ENCODE measurements at regions not wholly inside any gene's neighbourhood (a gene's known extent, or its start where the extent isn't known, plus 50 kb on each side); places are given as distances from the start of the nearest gene placed in this dataset.

DNA sequence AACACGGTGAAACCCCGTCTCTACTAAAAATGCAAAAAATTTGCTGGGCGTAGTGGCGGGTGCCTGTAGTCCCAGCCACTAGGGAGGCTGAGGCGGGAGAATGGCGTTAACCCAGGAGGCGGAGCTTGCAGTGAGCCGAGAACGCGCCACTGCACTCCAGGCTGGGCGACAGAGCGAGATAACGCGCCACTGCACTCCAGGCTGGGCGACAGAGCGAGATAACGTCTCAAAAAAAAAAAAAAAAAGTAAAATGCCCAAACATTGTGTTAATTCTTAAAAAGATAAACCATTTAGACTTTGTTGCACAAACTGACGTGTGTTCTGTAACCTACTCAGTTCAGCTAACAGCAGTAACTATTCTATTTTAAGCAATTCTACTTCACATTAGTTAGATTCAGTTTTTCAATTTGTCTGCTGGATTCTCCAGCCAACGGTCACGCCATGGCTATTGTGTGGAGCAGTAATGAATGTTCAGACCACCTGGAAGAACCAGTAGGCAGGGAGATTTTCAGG, 119.3 kb upstream of the MAN2A1 start:
- Histone ChIP-seq H3K36me3 (no peaks in the 10 kb centered on the region), H3K27ac (no peak overlapping the region), H3K9me3 (no peaks in the 10 kb centered on the region), H3K4me1 (no peaks in the 10 kb centered on the region), H3K27me3 (no peaks in the 10 kb centered on the region), H3K4me3 (no peak overlapping the region)
- no peak for TF ChIP-seq POLR2AphosphoS5 (IDR thresholded peaks at IDR 0.05)
- TF ChIP-seq POLR2A (IDR thresholded peaks at IDR 0.05) = no peak
- TF ChIP-seq, protein P1, sequence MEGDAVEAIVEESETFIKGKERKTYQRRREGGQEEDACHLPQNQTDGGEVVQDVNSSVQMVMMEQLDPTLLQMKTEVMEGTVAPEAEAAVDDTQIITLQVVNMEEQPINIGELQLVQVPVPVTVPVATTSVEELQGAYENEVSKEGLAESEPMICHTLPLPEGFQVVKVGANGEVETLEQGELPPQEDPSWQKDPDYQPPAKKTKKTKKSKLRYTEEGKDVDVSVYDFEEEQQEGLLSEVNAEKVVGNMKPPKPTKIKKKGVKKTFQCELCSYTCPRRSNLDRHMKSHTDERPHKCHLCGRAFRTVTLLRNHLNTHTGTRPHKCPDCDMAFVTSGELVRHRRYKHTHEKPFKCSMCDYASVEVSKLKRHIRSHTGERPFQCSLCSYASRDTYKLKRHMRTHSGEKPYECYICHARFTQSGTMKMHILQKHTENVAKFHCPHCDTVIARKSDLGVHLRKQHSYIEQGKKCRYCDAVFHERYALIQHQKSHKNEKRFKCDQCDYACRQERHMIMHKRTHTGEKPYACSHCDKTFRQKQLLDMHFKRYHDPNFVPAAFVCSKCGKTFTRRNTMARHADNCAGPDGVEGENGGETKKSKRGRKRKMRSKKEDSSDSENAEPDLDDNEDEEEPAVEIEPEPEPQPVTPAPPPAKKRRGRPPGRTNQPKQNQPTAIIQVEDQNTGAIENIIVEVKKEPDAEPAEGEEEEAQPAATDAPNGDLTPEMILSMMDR (IDR thresholded peaks at IDR 0.05) = no peak
- intact Hi-C loops (cut with DNase I; ENCODE audit: low total_unique reads) = no loop called here
- no peak for DNase-seq (ENCODE audit: low spot score in 2 of 2)

DNA sequence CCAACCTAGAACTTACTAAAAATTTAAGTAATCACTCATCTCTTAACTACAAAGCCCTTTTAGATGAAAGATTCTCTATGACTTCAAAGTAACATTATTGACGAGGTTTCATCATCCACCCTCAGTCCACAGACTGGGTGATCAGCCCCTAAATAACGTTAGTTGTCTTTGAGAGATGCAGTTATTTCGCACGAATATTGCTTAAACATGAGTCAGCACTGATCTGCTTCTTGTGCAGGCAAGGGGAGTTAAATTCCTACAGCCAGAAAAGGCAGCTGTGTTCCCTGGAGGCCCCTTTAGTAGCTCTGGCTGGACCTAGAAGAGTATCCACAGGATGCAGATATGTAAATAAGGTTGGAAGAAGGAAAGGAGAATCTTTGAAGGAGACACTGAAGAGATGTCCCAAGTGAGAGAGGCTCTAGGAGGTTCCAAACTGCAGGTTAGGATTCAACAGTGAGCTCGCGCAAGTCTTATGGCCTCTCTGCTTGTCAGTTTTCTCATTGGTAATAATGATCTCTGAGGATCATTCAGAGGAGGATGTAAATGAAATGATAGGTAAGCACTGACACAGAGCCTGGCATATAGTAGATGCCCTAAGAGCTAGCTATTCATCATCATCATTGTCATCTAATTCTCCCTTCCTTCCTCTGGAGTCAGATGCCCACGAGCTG, 122.2 kb upstream of the MAN2A1 start:
- intact Hi-C loops (cut with DNase I; ENCODE audit: low total_unique reads) = no loop called here
- Histone ChIP-seq H3K4me1 (no peaks in the 10 kb centered on the region), H3K36me3 (no peaks in the 10 kb centered on the region), H3K27me3 (no peaks in the 10 kb centered on the region), H3K9me3 (no peaks in the 10 kb centered on the region), H3K27ac (no peak overlapping the region), H3K4me3 (no peak overlapping the region)
- no peak for DNase-seq (ENCODE audit: low spot score in 2 of 2)
- TF ChIP-seq, protein P1 (IDR thresholded peaks at IDR 0.05) = no peak
- TF ChIP-seq POLR2AphosphoS5 (IDR thresholded peaks at IDR 0.05) (no peak), POLR2A (IDR thresholded peaks at IDR 0.05) (no peak)

GRCh38 chr5:109566361-109566760, 123.4 kb upstream of the MAN2A1 start:
- H3K9me3 ChIP-seq = no peaks in the 10 kb centered on the region
- H3K4me1 ChIP-seq = no peaks in the 10 kb centered on the region
- no peak overlapping the region for H3K27ac ChIP-seq
- H3K36me3 ChIP-seq = no peaks in the 10 kb centered on the region
- no peak overlapping the region for H3K4me3 ChIP-seq
- intact Hi-C loops (cut with DNase I; ENCODE audit: low total_unique reads) = no loop called here
- TF ChIP-seq POLR2AphosphoS5 (IDR thresholded peaks at IDR 0.05) (no peak), POLR2A (IDR thresholded peaks at IDR 0.05) (no peak)
- TF ChIP-seq, protein P1 (IDR thresholded peaks at IDR 0.05) = no peak
- no peaks in the 10 kb centered on the region for H3K27me3 ChIP-seq
- no peak for DNase-seq (ENCODE audit: low spot score in 2 of 2)

- Histone ChIP-seq H3K9me3 (no peaks in the 10 kb centered on the region), H3K27ac (no peak overlapping the region), H3K4me1 (no peaks in the 10 kb centered on the region), H3K4me3 (no peak overlapping the region), H3K27me3 (no peaks in the 10 kb centered on the region), H3K36me3 (no peaks in the 10 kb centered on the region)
- intact Hi-C loops (cut with DNase I; ENCODE audit: low total_unique reads) = no loop called here
- no peak for DNase-seq (ENCODE audit: low spot score in 2 of 2)
- TF ChIP-seq, protein P1 (IDR thresholded peaks at IDR 0.05) = no peak
- TF ChIP-seq POLR2A (IDR thresholded peaks at IDR 0.05) (no peak), POLR2AphosphoS5 (IDR thresholded peaks at IDR 0.05) (no peak)
These were observed 126.0 kb upstream of the MAN2A1 start for GRCh38 chr5:109563739-109564138.

DNA sequence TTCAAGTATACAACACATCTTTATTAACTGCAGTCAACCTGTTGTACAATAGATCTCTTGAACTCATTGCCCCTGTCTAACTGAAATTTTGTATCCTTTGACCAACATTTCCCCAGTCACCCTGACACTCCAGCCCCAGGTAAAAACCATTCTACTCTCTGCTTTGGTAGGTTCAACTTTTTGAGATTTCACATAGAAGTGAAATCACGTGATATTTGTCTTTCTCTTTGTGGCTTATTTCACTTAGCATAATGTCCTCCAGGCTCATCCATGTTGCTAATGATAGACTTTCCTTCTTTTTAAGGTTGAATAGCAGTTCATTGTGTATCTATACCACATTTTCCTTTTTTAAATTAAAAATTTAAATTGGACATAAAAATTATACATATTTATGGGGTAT, 126.5 kb upstream of the MAN2A1 start:
- no peak overlapping the region for H3K4me3 ChIP-seq
- intact Hi-C loops (cut with DNase I; ENCODE audit: low total_unique reads) = no loop called here
- H3K27ac ChIP-seq = no peak overlapping the region
- TF ChIP-seq, protein P1 (IDR thresholded peaks at IDR 0.05) = no peak
- no peak for TF ChIP-seq POLR2AphosphoS5 (IDR thresholded peaks at IDR 0.05)
- no peak for TF ChIP-seq POLR2A (IDR thresholded peaks at IDR 0.05)
- no peaks in the 10 kb centered on the region for H3K27me3 ChIP-seq
- no peaks in the 10 kb centered on the region for H3K4me1 ChIP-seq
- no peaks in the 10 kb centered on the region for H3K36me3 ChIP-seq
- no peak for DNase-seq (ENCODE audit: low spot score in 2 of 2)
- no peaks in the 10 kb centered on the region for H3K9me3 ChIP-seq
